Activated T-helper 2 cell treated with anti-CD3 and anti-CD28 coated beads, Interferon-gamma antibody, Interleukin-2, Interleukin-4, amounts not matched to agents 10 μg/mL and 5 μg/mL and 100 μg/mL, durations not matched to agents 14 hours and 24 hours and 36 hours (primary cell): ENCODE measurements at regions not wholly inside any gene's neighbourhood (a gene's known extent, or its start where the extent isn't known, plus 50 kb on each side); places are given as distances from the start of the nearest gene placed in this dataset.
A peak's percentile ranks its signal among the peaks of the same experiment; 100 is the strongest.

Experiments used
- DNase-seq: peaks from one replicate; pipeline ENCODE4 v3.0.0; 2021; ENCODE audit warnings: low spot score
- H3K27ac Mint-ChIP-seq: one replicate; pipeline ENCODE4 v1.8.0; 2021; ENCODE audit warnings: mixed read lengths
- H3K27me3 Mint-ChIP-seq: one replicate; pipeline ENCODE4 v1.8.0; 2021; ENCODE audit warnings: low read depth, mixed read lengths
- H3K36me3 Mint-ChIP-seq: one replicate; pipeline ENCODE4 v1.8.0; 2021; ENCODE audit warnings: low read depth, mixed read lengths
- H3K4me1 Mint-ChIP-seq: one replicate; pipeline ENCODE4 v1.8.0; 2021; ENCODE audit warnings: low read depth, mixed read lengths
- H3K4me3 Mint-ChIP-seq: one replicate; pipeline ENCODE4 v1.8.0; 2021; ENCODE audit warnings: low read depth, mild to moderate bottlenecking, moderate library complexity, mixed read lengths
- H3K9me3 Mint-ChIP-seq: one replicate; pipeline ENCODE4 v1.8.0; 2021; ENCODE audit warnings: mixed read lengths
- intact Hi-C: fragments of 100-400 bp; cut with micrococcal nuclease; formaldehyde crosslinking; loops from one replicate; pipeline ENCODE4 v1.15.1; 2023

DNA sequence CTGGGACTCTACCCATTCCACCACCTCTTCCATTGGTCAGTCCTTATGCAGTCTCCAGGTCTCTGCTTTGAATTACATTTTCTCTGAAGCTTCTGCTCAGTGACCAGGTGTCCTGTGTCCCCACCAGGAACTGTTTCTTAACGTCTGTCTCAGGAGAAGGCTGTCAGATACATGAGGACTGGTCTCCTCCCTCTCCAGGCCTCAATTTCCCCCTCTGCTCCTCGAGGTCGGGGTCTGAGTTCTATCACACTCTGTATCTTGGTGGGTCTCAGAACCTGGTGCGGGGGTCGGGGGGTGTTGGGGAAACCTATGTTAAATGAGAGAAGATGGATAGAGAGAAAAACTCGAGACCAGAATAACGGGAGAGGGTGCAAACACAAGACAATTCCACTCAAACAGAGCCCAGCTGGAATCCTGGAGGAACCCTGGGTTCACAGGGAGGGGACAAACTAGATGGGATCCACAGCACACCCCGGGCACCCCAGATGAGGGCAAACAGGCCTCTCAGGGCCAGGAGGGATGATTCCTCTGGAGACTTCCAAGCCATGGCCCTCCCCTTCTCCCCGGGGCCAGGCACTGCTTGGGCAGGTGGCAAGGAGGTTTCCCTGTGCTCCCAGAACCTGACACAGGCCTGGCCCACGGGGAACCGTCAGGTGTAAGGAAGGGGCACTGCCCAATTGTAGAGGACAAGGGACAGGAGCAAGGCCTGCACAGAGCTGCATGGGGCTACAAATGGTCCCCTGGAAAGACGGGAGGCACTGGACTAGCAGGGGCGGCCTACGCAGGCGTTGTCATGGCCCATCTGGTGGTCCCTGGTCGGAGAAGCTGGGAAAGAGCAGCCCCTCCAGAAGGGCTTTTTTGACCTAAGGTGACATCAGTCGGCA, 313.2 kb upstream of the DIO3 start:
- DNase-seq, result peak; percentile 5
- intact Hi-C loops, result no loop called here
- H3K4me1 Mint-ChIP-seq, result peaks cover 12% of the 10 kb centered on the region
- H3K27me3 Mint-ChIP-seq, result no peaks in the 10 kb centered on the region
- no peak overlapping the region for H3K4me3 Mint-ChIP-seq
- H3K36me3 Mint-ChIP-seq, result no peaks in the 10 kb centered on the region
- H3K9me3 Mint-ChIP-seq, result no peaks in the 10 kb centered on the region
- no peak overlapping the region for H3K27ac Mint-ChIP-seq

DNA sequence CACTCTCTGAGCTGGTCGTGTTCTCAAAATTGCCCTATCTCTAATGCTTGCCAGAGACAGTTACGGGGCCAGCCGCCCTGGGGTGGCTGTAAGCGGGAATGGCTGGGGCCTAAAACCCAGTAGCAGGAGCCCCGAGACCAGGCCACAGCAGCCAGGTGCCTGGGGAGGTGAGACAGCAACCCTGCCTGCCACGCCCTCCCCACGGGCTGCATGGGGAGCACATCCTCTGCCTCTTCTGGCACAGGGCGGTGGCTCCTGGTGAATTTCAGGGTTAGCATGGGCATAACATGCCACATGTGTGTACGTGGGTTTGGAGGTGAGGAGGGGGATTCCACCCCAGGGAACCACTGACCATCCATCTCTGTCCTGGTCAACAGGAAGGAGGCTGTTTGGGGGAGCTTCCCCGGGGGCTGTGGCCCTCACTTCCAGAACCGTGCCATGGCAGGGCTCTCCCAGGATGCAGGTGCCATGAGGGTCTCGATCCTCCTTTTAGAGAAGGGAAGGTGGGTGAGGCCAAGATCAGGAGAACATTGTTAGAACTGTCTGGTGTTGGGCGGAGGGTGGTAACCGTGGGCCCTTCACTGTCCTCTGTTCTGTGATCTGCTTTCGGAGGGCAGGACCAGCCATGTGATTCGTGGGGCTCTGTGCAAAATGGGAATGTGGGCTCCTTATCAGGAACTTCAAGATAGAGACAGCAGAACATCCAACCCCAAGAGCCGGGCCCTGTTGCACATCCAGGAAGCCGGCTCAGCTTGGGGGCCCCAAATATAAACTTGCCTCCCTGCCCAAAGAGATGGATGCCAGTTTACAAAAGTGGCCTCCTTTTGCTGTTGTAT, 312.2 kb upstream of the DIO3 start:
- Mint-ChIP-seq H3K36me3 (no peaks in the 10 kb centered on the region), H3K9me3 (no peaks in the 10 kb centered on the region), H3K4me3 (no peak overlapping the region), H3K27me3 (no peaks in the 10 kb centered on the region), H3K4me1 (peaks cover 12% of the 10 kb centered on the region), H3K27ac (no peak overlapping the region)
- peak; percentile 4 for DNase-seq
- intact Hi-C loops, result no loop called here

DNA sequence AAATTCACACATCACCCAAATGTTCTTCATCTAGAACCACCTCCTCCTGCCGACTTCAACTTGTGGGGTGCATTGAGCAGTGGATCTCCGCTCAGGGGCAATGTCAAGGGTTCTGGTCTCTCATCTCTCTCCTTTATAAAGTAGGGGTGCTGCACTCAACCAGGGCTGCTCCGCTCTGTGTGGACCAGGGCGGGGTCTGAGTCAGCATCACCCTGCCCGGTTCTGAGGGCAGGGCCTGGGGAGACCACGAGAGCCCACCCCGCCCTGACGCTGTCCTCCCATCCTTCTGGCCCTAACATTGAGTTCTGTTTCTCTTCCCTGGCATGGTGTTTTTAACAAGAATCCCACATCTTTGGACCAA, 311.6 kb upstream of the DIO3 start:
- Mint-ChIP-seq H3K27me3 (no peaks in the 10 kb centered on the region), H3K4me3 (no peak overlapping the region), H3K9me3 (no peaks in the 10 kb centered on the region), H3K36me3 (no peaks in the 10 kb centered on the region), H3K4me1 (peaks cover 12% of the 10 kb centered on the region), H3K27ac (no peak overlapping the region)
- no peak for DNase-seq
- intact Hi-C loops, result no loop called here

DNA sequence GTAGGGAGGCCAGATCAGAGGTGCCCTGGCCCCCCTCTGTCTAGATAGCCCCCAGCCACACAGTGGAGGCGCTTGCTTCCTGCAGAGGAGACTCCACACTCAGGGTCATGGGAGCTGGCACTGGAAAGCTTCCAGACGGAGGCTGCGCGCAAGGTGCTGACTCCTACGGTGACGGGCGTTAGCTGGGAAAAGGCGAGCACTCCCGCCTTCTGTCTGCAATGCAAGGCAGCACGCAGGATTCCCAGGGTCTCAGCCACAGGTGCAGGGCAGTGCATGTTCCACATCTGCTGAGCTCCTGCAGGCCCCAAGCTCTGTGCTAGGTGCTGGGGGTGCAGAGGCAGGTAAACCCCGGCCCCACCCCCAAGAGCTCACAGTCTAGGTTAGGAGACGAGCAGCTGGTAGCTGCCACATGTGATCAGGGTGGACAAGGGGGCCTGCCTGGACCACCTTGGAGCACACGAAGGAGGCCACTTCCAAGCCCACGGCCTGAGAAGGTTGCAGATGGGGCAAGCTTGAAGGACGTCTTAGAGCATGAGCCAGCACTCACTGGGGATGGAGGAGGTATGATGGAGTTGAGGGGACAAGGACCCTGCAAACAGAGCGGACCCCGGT, 310.9 kb upstream of the DIO3 start:
- Mint-ChIP-seq H3K27ac (no peak overlapping the region), H3K9me3 (no peaks in the 10 kb centered on the region), H3K36me3 (no peaks in the 10 kb centered on the region), H3K27me3 (no peaks in the 10 kb centered on the region), H3K4me3 (no peak overlapping the region), H3K4me1 (peaks cover 12% of the 10 kb centered on the region)
- peak; percentile 3 for DNase-seq
- intact Hi-C loops, result no loop called here

DNA sequence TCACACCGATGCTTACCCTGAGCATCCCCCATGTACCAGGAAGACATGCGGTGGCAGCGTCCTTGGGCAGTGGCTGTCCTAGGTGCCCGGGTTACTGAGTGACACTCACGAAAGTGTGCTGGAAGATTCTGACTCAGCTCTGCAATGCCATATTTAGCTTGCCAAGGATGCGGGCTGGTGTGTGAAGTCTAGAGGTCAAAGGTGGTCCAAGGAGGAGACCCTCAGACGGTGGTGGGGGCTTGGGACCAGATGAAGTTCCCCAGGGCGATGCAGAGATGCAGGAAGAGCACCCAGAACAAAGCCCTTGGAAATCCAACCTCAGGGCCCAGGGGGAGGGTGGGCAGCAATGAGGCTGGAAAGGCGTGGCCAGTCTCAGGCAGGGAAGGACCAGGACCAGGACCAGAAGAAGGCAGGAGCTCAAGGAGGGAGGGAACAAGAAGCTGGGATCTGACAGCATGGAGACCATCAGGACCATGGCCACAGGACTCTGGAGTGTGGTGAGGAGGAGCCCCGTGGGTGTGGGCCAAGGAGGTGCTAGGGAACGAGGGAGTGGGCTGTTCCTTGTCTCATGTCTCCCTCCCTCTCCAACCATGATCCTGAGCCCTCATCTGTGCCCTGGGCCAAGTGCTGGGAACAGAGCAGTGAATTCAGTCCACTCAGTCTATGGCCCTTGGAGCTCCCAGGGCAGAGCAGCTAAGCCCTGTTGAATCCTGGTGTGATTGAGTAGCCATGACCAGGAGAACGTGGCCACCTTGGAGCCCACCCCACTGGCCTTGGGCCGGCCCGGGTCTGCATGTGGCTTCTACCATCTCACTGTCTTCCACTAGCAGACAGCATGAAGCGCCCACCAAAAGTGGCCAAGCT, 310.1 kb upstream of the DIO3 start:
- H3K36me3 Mint-ChIP-seq, result no peaks in the 10 kb centered on the region
- no peaks in the 10 kb centered on the region for H3K9me3 Mint-ChIP-seq
- H3K27me3 Mint-ChIP-seq, result no peaks in the 10 kb centered on the region
- DNase-seq, result no peak
- H3K27ac Mint-ChIP-seq, result no peak overlapping the region
- intact Hi-C loops, result no loop called here
- H3K4me1 Mint-ChIP-seq, result peaks cover 12% of the 10 kb centered on the region
- H3K4me3 Mint-ChIP-seq, result no peak overlapping the region

DNA sequence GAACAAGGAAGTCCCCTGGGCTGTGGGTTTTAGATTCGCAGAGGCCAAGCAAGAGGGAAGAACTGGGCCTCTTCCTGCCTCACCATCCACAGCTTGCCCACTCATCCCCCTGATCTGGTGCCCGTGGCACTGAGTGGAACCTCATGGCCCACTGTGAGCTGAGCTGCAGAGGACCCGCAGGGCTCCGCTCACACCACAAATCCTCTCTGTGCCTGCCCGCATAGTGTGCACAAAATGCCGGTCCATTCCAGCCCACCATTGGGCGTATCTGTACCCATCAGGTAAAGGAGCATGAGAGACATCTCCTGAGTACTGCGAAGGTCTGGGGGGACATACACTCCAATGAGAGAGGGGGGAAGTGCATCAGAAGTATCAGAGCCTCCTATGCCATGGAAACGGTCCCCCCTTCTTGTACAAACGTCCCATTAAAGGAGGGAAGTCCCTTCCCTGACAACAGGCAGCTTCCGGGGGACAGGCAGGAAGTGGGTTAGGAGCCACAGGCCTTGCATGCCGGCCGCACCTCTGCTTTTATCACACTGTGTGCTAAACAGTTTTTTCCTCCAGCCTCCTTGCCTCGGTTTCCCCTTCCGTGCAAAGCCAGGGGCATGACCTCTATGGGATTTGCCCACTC, 309.4 kb upstream of the DIO3 start:
- intact Hi-C loops, result no loop called here
- Mint-ChIP-seq H3K27ac (no peak overlapping the region), H3K4me1 (peaks cover 12% of the 10 kb centered on the region), H3K36me3 (no peaks in the 10 kb centered on the region), H3K4me3 (no peak overlapping the region), H3K27me3 (no peaks in the 10 kb centered on the region), H3K9me3 (no peaks in the 10 kb centered on the region)
- DNase-seq, result peak; percentile 8

DNA sequence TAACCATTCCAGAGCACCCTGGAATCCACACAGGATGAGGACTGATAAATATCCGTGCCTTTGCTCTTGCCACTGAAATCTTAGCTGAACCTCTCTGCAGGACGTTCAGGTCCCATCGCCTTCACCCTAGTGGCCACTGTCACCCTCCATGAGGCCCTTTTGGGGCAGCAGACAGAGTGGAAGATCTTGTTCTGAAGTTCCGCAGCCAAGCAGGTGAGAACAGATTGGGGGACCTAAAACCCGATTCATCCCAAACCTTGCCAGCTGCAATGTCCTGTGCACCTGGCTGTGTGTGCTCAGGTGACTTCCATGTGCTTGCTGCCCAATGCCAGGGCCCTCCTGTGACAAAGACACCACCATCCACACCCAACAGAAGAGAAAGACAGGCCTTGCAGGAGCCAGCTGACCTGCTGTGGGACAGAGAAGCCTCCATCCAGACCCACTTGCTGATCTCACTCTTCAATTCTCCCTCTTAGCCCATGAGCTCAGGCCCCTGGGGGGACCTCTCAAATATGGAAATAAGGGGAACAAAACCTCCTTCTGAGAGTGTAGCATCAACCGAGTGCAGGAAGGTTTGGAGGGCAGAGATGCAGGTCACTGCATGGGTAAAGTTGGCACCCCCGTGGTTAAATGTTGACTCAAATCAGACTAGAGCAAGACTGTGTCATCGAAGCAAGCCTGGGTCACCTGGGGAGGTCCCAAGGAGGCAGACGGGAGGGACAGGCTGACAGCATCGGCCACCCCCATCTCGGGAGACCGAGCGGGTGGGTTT, 308.7 kb upstream of the DIO3 start:
- no peak for DNase-seq
- H3K4me3 Mint-ChIP-seq, result no peak overlapping the region
- intact Hi-C loops, result no loop called here
- H3K9me3 Mint-ChIP-seq, result no peaks in the 10 kb centered on the region
- H3K36me3 Mint-ChIP-seq, result no peaks in the 10 kb centered on the region
- H3K27me3 Mint-ChIP-seq, result no peaks in the 10 kb centered on the region
- peaks cover 12% of the 10 kb centered on the region for H3K4me1 Mint-ChIP-seq
- H3K27ac Mint-ChIP-seq, result no peak overlapping the region

DNA sequence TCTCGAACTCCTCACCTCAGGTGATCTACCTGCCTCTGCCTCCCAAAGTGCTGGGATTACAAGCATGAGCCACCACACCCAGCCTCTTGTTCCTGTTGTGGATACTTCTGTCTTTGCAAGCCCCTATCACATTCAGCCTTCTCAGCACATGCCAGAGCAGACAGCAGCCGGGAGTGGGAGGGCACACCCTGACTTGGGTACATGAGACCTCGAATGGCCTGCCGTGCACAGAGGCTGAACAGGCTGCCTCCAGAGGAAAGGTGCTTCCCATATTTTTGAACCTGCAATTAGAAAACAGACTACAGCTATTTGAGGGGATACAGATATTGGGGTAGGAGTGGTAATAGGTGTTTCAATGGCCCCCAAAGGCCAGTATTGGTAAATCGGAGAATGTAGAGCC, 307.3 kb upstream of the DIO3 start:
- Mint-ChIP-seq H3K4me1 (peaks cover 12% of the 10 kb centered on the region), H3K9me3 (no peaks in the 10 kb centered on the region), H3K4me3 (no peak overlapping the region), H3K27me3 (no peaks in the 10 kb centered on the region), H3K36me3 (no peaks in the 10 kb centered on the region), H3K27ac (no peak overlapping the region)
- DNase-seq, result peak; percentile 7
- intact Hi-C loops, result no loop called here

DNA sequence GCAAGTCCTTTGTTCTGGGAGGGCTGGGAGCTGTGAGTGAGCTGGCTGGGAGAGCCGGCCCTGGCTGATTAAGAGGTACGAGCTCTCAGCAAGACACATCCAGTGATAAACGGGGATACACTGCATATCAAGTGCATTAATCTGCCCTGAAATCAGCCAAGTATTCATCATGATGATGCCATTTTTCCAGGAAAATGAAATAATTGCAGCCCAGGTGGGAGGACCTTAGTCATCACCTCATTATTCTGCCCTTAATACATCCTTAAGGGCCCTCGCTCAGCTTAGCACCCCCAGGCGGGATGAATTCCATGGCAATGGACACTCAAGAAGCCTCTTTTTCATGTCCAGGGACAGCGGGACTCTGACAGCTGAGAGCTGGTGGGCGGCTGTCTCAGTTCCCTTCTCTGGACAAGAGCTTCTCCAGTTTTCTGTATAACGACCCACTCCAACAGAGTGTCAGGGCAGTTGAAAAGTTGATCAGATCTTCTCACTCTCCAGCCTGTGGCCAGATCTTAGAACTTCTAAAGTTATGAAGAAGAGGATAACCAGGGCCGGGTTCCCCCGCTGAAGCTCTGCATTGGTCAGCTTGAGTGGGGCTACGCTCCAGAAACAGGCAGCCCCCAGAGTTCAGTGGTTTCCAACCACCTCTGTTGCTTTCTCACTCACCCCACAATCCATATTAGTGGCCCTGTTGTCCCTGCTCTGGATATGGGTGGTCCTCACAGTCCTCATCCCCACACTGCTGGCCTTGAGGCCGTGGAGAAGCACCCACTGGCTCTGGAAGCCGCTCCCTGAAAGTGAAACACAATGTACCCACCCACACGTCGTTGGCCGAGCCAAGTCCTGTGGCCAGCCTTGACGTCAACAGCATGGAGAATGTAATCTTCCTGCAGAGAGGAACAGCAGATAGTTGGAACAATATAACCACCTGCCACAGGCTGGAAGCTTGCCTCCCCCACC, 306.2 kb upstream of the DIO3 start:
- Mint-ChIP-seq H3K9me3 (no peaks in the 10 kb centered on the region), H3K27ac (no peak overlapping the region), H3K27me3 (no peaks in the 10 kb centered on the region), H3K4me1 (peaks cover 12% of the 10 kb centered on the region), H3K4me3 (no peak overlapping the region), H3K36me3 (no peaks in the 10 kb centered on the region)
- intact Hi-C loops, result no loop called here
- DNase-seq, result peak; percentile 4

DNA sequence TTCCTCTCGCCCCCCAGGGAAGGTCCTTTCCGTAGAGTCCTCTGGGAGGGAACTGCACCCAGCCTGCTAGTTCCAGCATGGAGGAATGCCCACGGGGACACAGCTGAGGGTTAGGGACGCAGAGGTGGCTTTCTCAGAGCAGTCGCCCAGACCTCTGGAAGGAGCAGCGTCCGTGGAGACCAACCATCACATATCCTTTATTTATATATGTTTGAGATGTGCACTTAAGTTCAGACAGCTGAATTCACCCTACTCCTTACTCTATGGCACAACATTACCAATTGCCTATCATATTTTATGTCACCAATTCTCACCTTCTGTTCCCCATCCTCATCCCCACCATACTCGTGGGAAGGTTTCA, 305.6 kb upstream of the DIO3 start:
- H3K36me3 Mint-ChIP-seq, result no peaks in the 10 kb centered on the region
- no peak overlapping the region for H3K4me3 Mint-ChIP-seq
- intact Hi-C loops, result no loop called here
- no peaks in the 10 kb centered on the region for H3K9me3 Mint-ChIP-seq
- H3K27ac Mint-ChIP-seq, result no peak overlapping the region
- no peak for DNase-seq
- no peaks in the 10 kb centered on the region for H3K27me3 Mint-ChIP-seq
- peaks cover 12% of the 10 kb centered on the region for H3K4me1 Mint-ChIP-seq

DNA sequence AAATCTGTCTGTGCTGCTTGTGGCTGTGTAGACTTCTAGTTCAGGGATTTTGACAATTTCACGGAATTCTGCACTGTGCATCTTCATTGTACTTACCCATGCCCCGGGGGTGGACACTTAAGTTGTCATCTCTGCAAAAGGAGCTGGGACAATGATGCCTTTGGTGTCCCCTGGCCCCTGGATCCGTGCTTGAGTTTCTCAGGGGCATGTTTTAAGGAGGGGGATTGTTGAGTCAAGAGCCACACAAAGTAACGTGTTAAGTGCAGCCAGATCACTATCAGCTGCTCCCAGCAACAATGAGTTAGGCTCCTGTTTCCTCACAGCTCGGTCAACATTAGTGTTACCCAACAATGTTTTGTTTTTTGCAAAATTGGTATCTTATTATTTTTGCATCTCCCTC, 305.0 kb upstream of the DIO3 start:
- Mint-ChIP-seq H3K4me3 (no peak overlapping the region), H3K4me1 (peaks cover 12% of the 10 kb centered on the region), H3K27ac (no peak overlapping the region), H3K27me3 (no peaks in the 10 kb centered on the region), H3K36me3 (no peaks in the 10 kb centered on the region), H3K9me3 (no peaks in the 10 kb centered on the region)
- intact Hi-C loops, result no loop called here
- no peak for DNase-seq
